GM23338 (cell line): ENCODE measurements at regions not wholly inside any gene's neighbourhood (a gene's known extent, or its start where the extent isn't known, plus 50 kb on each side); places are given as distances from the start of the nearest gene placed in this dataset.

Source experiments
- CREB1 ChIP-seq: fragments of 250-450 bp; sonication (Bioruptor Pico); IDR thresholded peaks from 2 replicates; pipeline ENCODE4 v1.5.0; 2020; ENCODE audit warnings: low read depth, mild to moderate bottlenecking, moderate library complexity
- CTCF ChIP-seq, 2 experiments: fragments of 200-600 bp in 1 of 2; sonication (generic) in 1 of 2; conservative IDR thresholded peaks; 2 replicates each; pipeline versions ENCODE4 v1.5.1 to v1.6.1; 2016 to 2017; ENCODE audit warnings: antibody characterized with exemption in 2 of 2, low read depth in 2 of 2, mild to moderate bottlenecking in 2 of 2, moderate library complexity in 1 of 2
- EZH2 ChIP-seq: fragments of 200-600 bp; sonication (generic); IDR thresholded peaks from one replicate; pipeline ENCODE4 v1.8.0; 2017; ENCODE audit warnings: antibody characterized with exemption, mild to moderate bottlenecking, low read depth; ENCODE audit not compliant: unreplicated experiment
- EZH2phosphoT487 ChIP-seq: fragments of 200-600 bp; sonication (generic); IDR thresholded peaks from one replicate; pipeline ENCODE4 v1.8.1; 2018; ENCODE audit warnings: antibody characterized with exemption; ENCODE audit not compliant: unreplicated experiment
- JUNB ChIP-seq: IDR thresholded peaks from one replicate; pipeline ENCODE4 v1.6.1; 2016; ENCODE audit warnings: antibody characterized with exemption; ENCODE audit not compliant: unreplicated experiment
- POLR2AphosphoS5 ChIP-seq: IDR thresholded peaks from 2 replicates; pipeline ENCODE4 v1.6.1; 2016; ENCODE audit warnings: antibody characterized with exemption, low read depth
- REST ChIP-seq: IDR thresholded peaks from one replicate; pipeline ENCODE4 v1.6.1; 2018; ENCODE audit warnings: antibody characterized with exemption; ENCODE audit not compliant: unreplicated experiment
- ZNF331 ChIP-seq: fragments of 250-450 bp; sonication (Bioruptor Pico); IDR thresholded peaks from 2 replicates; pipeline ENCODE4 v1.5.0; 2020; ENCODE audit warnings: low read depth, mild to moderate bottlenecking, moderate library complexity

- TF ChIP-seq EZH2phosphoT487 (no peak), CTCF (conservative IDR thresholded peaks at IDR 0.05; ENCODE audit: low read depth in 2 of 2) (no peak), EZH2 (no peak), POLR2AphosphoS5 (no peak), ZNF331 (CRISPR knock-in tag) (no peak), JUNB (no peak), REST (no peak), CREB1 (CRISPR knock-in tag) (no peak)
These were observed 294.8 kb downstream of the RND3 start for GRCh38 chr2:150192701-150193100.
